ENCODE measurements at regions not wholly inside any gene's neighbourhood (a gene's known extent, or its start where the extent isn't known, plus 50 kb on each side); places are given as distances from the start of the nearest gene placed in this dataset.
A peak's percentile ranks its signal among the peaks of the same experiment; 100 is the strongest.

GRCh38 chr2:107553046-107553445, 273.6 kb upstream of the RGPD4 start:
- DNase-seq (ENCODE audit: extremely low read depth in 1 of 4, low spot score in 3 of 4), result no peak
- no peaks in the 10 kb centered on the region for H4K20me1 ChIP-seq (replicated peaks; ENCODE audit: control insufficient read depth, insufficient read depth, low read length)
- WGBS (ENCODE audit: insufficient coverage, low coverage, missing lambda C conversion rate), result 0% methylated on average over 2 of the region's 2 CpGs
- H3K9ac ChIP-seq (ENCODE audit: insufficient read depth in 1 of 2, low read depth in 2 of 2, low read length in 2 of 2), result no peak overlapping the region
- no peaks in the 10 kb centered on the region for H3K79me2 ChIP-seq (ENCODE audit: control insufficient read depth, insufficient read depth, low read length)
- no peak for TF ChIP-seq ZNF76 (CRISPR knock-in tag; IDR thresholded peaks at IDR 0.05; ENCODE audit: borderline replicate concordance)
- FAIRE-seq, result no peak
- CTCF ChIA-PET (ENCODE audit: low intra/inter-chr PET ratio), result no interaction called here
- H3K36me3 ChIP-seq (ENCODE audit: control insufficient read depth, insufficient read depth, low read length), result no peaks in the 10 kb centered on the region
- no peak overlapping the region for H3K27ac ChIP-seq (ENCODE audit: extremely low read depth, low read depth, low read length)
- no peaks in the 10 kb centered on the region for H3K27me3 ChIP-seq (ENCODE audit: control insufficient read depth in 2 of 2, insufficient read depth in 2 of 2, low read length in 2 of 2)
- intact Hi-C loops (cut with micrococcal nuclease) (no loop called here), in situ Hi-C loops (cut with MboI) (no loop called here)
- no TSS peak for BruUV-seq (replicated peaks)
- no peaks in the 10 kb centered on the region for H3K4me1 ChIP-seq (replicated peaks in 1 of 2; ENCODE audit: control insufficient read depth in 2 of 2, insufficient read depth in 2 of 2, low read length in 2 of 2)
- H3K9me3 ChIP-seq (replicated peaks; ENCODE audit: control insufficient read depth, insufficient read depth, low read depth, low read length), result no peaks in the 10 kb centered on the region
- POLR2A ChIA-PET, result no interaction called here
- H3K4me3 ChIP-seq, result no peak overlapping the region
- H2AFZ ChIP-seq (ENCODE audit: low read depth, low read length), result no peak overlapping the region
- H3K9me1 ChIP-seq (ENCODE audit: control insufficient read depth, insufficient read depth, low read length), result no peaks in the 10 kb centered on the region
- no peak for ATAC-seq
- H3K4me2 ChIP-seq (ENCODE audit: insufficient read depth, low read length), result no peak overlapping the region

- H3K4me3 ChIP-seq, result no peak overlapping the region
- H3K4me1 ChIP-seq (replicated peaks in 1 of 2; ENCODE audit: control insufficient read depth in 2 of 2, insufficient read depth in 2 of 2, low read length in 2 of 2), result no peaks in the 10 kb centered on the region
- no peak overlapping the region for H3K9ac ChIP-seq (ENCODE audit: insufficient read depth in 1 of 2, low read depth in 2 of 2, low read length in 2 of 2)
- in situ Hi-C loops (cut with MboI), result no loop called here
- CTCF ChIA-PET (ENCODE audit: low intra/inter-chr PET ratio), result no interaction called here
- BruUV-seq (replicated peaks), result no TSS peak
- no peak for FAIRE-seq
- 0% methylated on average over 5 of the region's 5 CpGs for WGBS (ENCODE audit: insufficient coverage, low coverage, missing lambda C conversion rate)
- intact Hi-C loops (cut with micrococcal nuclease), result no loop called here
- POLR2A ChIA-PET, result no interaction called here
- H3K27me3 ChIP-seq (ENCODE audit: control insufficient read depth in 2 of 2, insufficient read depth in 2 of 2, low read length in 2 of 2), result no peaks in the 10 kb centered on the region
- no peaks in the 10 kb centered on the region for H3K9me3 ChIP-seq (replicated peaks; ENCODE audit: control insufficient read depth, insufficient read depth, low read depth, low read length)
- no peak for ATAC-seq
- no peak overlapping the region for H2AFZ ChIP-seq (ENCODE audit: low read depth, low read length)
- no peaks in the 10 kb centered on the region for H4K20me1 ChIP-seq (replicated peaks; ENCODE audit: control insufficient read depth, insufficient read depth, low read length)
- no peaks in the 10 kb centered on the region for H3K79me2 ChIP-seq (ENCODE audit: control insufficient read depth, insufficient read depth, low read length)
- DNase-seq (ENCODE audit: extremely low read depth in 1 of 4, low spot score in 3 of 4), result no peak
- no peak overlapping the region for H3K27ac ChIP-seq (ENCODE audit: extremely low read depth, low read depth, low read length)
- H3K9me1 ChIP-seq (ENCODE audit: control insufficient read depth, insufficient read depth, low read length), result no peaks in the 10 kb centered on the region
- no peaks in the 10 kb centered on the region for H3K36me3 ChIP-seq (ENCODE audit: control insufficient read depth, insufficient read depth, low read length)
- H3K4me2 ChIP-seq (ENCODE audit: insufficient read depth, low read length), result no peak overlapping the region
- TF ChIP-seq THAP7 (CRISPR knock-in tag; IDR thresholded peaks at IDR 0.05), result no peak
- peak; percentile 70 for TF ChIP-seq JUNB (CRISPR knock-in tag; conservative IDR thresholded peaks at IDR 0.05)
- peak; percentile 75 for TF ChIP-seq ZNF316 (IDR thresholded peaks at IDR 0.05)
- TF ChIP-seq ZFX (CRISPR knock-in tag; IDR thresholded peaks at IDR 0.05), result no peak
- TF ChIP-seq MAFK (IDR thresholded peaks at IDR 0.05; ENCODE audit: low read length), result peak; percentile 44
- peak; percentile 26; the same call in 1 of the 2 replicates for TF ChIP-seq MAFF (IDR thresholded peaks at IDR 0.05; ENCODE audit: low read length)
- peak; percentile 56 for TF ChIP-seq C11orf30 (IDR thresholded peaks at IDR 0.05; ENCODE audit: low read depth)
- TF ChIP-seq ATF3 (IDR thresholded peaks at IDR 0.05), result peak; percentile 44; the same call in 1 of the 2 replicates
- no peak for TF ChIP-seq ATF3 (CRISPR knock-in tag; conservative IDR thresholded peaks at IDR 0.05)
- peak; percentile 65; the same call in 1 of the 2 replicates for TF ChIP-seq MAFG (tag; conservative IDR thresholded peaks at IDR 0.05)
Observed at GRCh38 chr2:107553539-107553938, 273.2 kb upstream of the RGPD4 start.

Data from K562 (cell line).